Esophagus muscularis mucosa (tissue), 4 donors: ENCODE measurements at regions not wholly inside any gene's neighbourhood (a gene's known extent, or its start where the extent isn't known, plus 50 kb on each side); places are given as distances from the start of the nearest gene placed in this dataset.

ENCODE experiments used
- EP300 ChIP-seq: sonication (generic); formaldehyde crosslinking; IDR thresholded peaks from one replicate; pipeline ENCODE4 v1.6.1; 2017; ENCODE audit warnings: antibody characterized with exemption
- POLR2A ChIP-seq: fragments of 450-650 bp; IDR thresholded peaks from one replicate; pipeline ENCODE4 v1.6.1; 2017; ENCODE audit warnings: antibody characterized with exemption, moderate library complexity, mild to moderate bottlenecking, low read depth
- TF ChIP-seq, protein P1 (sequence below), 3 experiments: fragments of 200-600 bp in 2 of 3; fragments of 450-650 bp in 1 of 3; sonication (generic) in 2 of 3; IDR thresholded peaks; one replicate each; pipeline ENCODE4 v1.5.1; 2017 to 2019; ENCODE audit warnings: antibody characterized with exemption in 3 of 3, mild to moderate bottlenecking in 2 of 3, moderate library complexity in 1 of 3

DNA sequence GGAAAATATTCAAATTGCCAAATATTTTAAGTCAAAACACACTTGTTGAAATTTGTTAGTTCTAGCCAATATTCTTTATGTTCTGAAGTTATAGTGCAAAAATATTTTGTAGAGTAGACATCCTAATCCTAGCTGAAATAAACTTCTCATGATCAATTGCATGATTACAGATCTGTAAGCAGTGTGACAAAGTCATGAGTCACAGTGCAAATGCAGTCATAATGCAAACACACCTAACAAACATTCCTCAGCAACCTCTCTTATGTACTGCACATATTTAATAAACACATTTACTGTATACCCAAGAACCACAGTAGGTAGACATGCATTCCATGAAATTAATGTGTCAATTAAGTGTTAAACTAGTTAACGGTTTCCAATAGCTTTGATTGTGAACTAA, 1857.4 kb downstream of the NCAM2 start:
- TF ChIP-seq, protein P1, sequence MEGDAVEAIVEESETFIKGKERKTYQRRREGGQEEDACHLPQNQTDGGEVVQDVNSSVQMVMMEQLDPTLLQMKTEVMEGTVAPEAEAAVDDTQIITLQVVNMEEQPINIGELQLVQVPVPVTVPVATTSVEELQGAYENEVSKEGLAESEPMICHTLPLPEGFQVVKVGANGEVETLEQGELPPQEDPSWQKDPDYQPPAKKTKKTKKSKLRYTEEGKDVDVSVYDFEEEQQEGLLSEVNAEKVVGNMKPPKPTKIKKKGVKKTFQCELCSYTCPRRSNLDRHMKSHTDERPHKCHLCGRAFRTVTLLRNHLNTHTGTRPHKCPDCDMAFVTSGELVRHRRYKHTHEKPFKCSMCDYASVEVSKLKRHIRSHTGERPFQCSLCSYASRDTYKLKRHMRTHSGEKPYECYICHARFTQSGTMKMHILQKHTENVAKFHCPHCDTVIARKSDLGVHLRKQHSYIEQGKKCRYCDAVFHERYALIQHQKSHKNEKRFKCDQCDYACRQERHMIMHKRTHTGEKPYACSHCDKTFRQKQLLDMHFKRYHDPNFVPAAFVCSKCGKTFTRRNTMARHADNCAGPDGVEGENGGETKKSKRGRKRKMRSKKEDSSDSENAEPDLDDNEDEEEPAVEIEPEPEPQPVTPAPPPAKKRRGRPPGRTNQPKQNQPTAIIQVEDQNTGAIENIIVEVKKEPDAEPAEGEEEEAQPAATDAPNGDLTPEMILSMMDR (IDR thresholded peaks at IDR 0.05), result no peak
- TF ChIP-seq POLR2A (no peak), EP300 (no peak)
